HL-60 (cell line): ENCODE measurements at regions not wholly inside any gene's neighbourhood (a gene's known extent, or its start where the extent isn't known, plus 50 kb on each side); places are given as distances from the start of the nearest gene placed in this dataset.

ENCODE experiments used
- DNase-seq, 2 experiments: peaks; one replicate each; pipeline ENCODE4 v3.0.0-alpha.2; 2010 to 2020; ENCODE audit warnings: low read depth in 1 of 2, low spot score in 1 of 2
- H3K27ac ChIP-seq: fragments of 250-450 bp; sonication (Bioruptor Pico); replicated peaks from 2 replicates; pipeline ENCODE4 v1.5.1; 2020; ENCODE audit warnings: mild to moderate bottlenecking, moderate library complexity
- H3K27me3 ChIP-seq: fragments of 250-450 bp; sonication (Bioruptor Pico); 2 replicates; pipeline ENCODE4 v1.5.1; 2021; ENCODE audit warnings: mild to moderate bottlenecking, moderate library complexity; ENCODE audit not compliant: insufficient read depth, poor library complexity, severe bottlenecking
- H3K4me3 ChIP-seq: replicated peaks from 2 replicates; pipeline ENCODE4 v1.5.1; 2011; ENCODE audit warnings: mild to moderate bottlenecking, control low read depth, low read length; ENCODE audit not compliant: insufficient read depth
- GABPA ChIP-seq: IDR thresholded peaks from 2 replicates; pipeline ENCODE4 v1.6.1; 2012; ENCODE audit warnings: low read depth
- POLR2AphosphoS5 ChIP-seq: IDR thresholded peaks from 2 replicates; pipeline ENCODE4 v1.6.1; 2012; ENCODE audit warnings: low read depth
- REST ChIP-seq: IDR thresholded peaks from 2 replicates; pipeline ENCODE4 v1.6.1; 2012; ENCODE audit warnings: low read depth; ENCODE audit not compliant: insufficient replicate concordance
- SPI1 ChIP-seq: IDR thresholded peaks from 2 replicates; pipeline ENCODE4 v1.6.1; 2012; ENCODE audit warnings: low read depth, mild to moderate bottlenecking, borderline replicate concordance
- TF ChIP-seq, protein P1 (sequence below): IDR thresholded peaks from one replicate; pipeline ENCODE4 v1.5.1; 2011; ENCODE audit warnings: low read length, control low read depth, inconsistent platforms; ENCODE audit not compliant: insufficient read depth

- H3K27me3 ChIP-seq = no peaks in the 10 kb centered on the region
- H3K27ac ChIP-seq = no peak overlapping the region
- no peak for TF ChIP-seq SPI1
- no peak for TF ChIP-seq POLR2AphosphoS5
- TF ChIP-seq, protein P1, sequence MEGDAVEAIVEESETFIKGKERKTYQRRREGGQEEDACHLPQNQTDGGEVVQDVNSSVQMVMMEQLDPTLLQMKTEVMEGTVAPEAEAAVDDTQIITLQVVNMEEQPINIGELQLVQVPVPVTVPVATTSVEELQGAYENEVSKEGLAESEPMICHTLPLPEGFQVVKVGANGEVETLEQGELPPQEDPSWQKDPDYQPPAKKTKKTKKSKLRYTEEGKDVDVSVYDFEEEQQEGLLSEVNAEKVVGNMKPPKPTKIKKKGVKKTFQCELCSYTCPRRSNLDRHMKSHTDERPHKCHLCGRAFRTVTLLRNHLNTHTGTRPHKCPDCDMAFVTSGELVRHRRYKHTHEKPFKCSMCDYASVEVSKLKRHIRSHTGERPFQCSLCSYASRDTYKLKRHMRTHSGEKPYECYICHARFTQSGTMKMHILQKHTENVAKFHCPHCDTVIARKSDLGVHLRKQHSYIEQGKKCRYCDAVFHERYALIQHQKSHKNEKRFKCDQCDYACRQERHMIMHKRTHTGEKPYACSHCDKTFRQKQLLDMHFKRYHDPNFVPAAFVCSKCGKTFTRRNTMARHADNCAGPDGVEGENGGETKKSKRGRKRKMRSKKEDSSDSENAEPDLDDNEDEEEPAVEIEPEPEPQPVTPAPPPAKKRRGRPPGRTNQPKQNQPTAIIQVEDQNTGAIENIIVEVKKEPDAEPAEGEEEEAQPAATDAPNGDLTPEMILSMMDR = no peak
- no peak for TF ChIP-seq REST
- TF ChIP-seq GABPA = no peak
- no peak for DNase-seq
- no peak overlapping the region for H3K4me3 ChIP-seq
Observed at GRCh38 chr5:148915224-148915817, 88.9 kb downstream of the ADRB2 start.

GRCh38 chr5:148920646-148921288 is 94.4 kb downstream of the ADRB2 start:
- no peak for TF ChIP-seq SPI1
- TF ChIP-seq, protein P1 = no peak
- TF ChIP-seq POLR2AphosphoS5 = no peak
- TF ChIP-seq REST = no peak
- no peak for TF ChIP-seq GABPA
- no peak overlapping the region for H3K27ac ChIP-seq
- no peak overlapping the region for H3K4me3 ChIP-seq
- no peaks in the 10 kb centered on the region for H3K27me3 ChIP-seq
- no peak for DNase-seq

DNA sequence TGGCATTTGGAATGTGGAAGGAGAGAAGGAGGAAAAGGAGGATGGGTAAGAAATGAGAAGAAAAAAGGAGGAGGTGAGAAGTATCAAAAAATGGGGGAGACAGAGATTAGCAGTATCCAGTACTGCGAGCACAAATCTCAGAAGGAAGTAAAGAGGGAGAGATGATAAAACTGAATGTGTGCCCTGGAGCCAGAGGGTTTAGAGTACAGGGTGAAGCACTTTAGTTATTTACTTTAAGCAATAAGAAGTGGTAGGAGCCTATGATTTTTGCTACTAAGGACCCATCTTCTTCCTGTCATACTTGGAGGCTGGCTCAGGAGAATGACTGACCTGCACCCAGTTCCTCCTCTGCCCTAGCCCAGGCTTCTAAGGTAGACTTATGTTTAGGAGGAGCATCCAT is 94.9 kb downstream of the ADRB2 start:
- no peak overlapping the region for H3K27ac ChIP-seq
- DNase-seq = no peak
- H3K4me3 ChIP-seq = no peak overlapping the region
- no peak for TF ChIP-seq SPI1
- no peak for TF ChIP-seq GABPA
- TF ChIP-seq POLR2AphosphoS5 = no peak
- TF ChIP-seq, protein P1 = no peak
- TF ChIP-seq REST = no peak
- H3K27me3 ChIP-seq = no peaks in the 10 kb centered on the region
